Activated gamma-delta T cell (primary cell): ENCODE measurements at regions not wholly inside any gene's neighbourhood (a gene's known extent, or its start where the extent isn't known, plus 50 kb on each side); places are given as distances from the start of the nearest gene placed in this dataset.

ENCODE experiments used
- DNase-seq: peaks from one replicate; lab custom pipeline; 2025; lab: John Stamatoyannopoulos, UW

DNA sequence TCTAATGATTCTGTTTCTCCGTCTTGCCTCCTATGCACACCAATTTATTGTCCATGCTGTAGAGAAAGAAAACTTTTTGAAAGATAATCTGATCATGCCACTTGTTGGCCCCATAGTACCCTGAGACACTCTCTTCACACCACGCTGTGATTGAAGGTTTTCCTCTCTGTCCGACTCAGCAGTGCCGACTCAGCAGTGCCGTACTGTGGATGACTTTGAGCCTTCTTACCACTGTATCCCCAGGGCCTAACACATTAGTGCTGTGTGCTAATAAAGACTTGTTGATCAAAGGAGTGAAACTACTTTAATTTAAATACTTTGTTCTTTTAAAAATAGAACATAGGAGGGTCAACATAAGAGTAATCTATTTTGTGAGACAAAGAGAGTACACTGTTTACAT, 429.6 kb downstream of the KLF12 start:
- DNase-seq: no peak

DNA sequence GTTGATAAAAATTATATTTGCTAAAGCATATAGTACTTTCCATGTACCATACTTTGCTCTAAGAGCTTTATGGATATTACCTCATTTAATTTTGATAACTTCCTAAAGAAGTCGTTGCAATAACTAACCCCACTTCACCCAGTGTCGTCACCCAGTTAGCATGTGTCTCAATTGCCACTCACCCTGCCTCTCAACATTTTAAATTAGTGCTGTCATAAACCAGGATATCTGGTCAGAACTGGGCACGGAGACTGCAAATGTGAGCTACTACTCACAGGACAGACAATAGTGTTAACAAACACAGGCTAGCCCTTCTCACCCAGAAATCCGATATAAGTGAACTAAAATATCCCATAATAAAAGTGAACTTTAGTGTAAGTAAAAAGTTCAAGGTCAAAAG, 430.6 kb downstream of the KLF12 start:
- no peak for DNase-seq

DNA sequence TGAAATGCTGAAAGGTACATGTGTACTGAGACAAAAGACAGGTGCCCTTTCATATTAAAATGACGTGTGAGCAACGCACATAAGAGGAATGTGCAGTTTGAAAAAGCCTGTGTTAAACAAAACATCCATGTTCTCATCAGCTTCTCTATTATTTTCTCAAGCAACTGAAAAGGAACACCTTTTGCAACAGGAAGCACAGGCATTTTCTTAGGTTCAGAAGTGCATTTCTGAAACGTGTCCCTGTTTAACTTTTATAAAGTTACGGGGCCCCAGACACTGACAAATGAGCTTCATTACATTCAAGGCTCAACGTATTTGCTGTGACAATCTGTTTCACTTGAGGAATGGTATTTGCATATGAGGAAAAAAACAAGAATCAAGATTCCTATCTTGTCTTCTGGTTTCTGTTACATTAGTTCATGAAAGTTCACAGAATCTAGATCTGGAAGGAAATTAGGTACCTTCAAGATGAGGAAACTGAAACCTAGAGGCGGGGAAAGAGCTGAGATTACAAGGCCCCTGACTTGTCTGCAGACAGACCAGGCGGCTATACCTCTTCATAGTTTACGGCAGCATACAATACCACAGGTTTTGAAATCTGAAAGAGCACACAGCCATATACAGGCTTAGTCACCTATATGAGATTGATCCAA, 431.7 kb downstream of the KLF12 start:
- DNase-seq: no peak

DNA sequence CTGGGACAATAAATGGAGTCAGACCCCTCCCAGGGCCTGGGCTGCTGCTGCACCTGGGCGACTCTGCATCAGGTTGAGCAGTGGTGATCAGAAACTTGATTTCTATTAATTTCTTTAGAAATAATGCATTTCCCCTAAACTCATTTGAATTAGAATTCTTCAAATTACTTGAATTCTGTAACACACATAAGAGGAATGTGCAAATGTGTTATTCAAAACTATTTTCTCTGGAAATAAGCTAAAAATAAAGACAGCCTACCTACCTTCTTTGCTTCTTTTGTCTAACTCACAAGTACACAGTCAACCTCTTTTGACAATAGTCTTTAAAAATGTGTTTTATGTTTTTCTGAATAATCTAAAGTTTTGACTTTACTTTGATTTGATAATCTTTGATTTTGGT, 433.0 kb downstream of the KLF12 start:
- DNase-seq: no peak

DNA sequence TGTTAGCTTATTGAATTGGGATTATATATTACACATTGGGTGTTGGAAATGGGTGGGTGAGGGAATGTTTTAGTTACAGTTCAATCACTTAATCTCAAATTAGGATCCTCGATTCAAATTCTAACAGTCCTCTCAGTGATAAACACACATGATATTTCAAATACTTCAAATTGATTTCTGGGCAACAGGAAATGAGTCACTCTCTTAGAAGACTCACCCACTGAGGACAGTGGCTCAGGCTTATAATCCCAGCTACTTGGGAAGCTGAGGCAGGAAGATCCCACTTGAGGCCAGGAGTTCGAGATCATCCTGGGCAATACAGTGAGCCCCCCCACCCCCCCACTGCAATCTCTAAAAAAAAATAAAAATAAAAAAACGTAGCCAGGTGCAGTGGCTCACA, 435.3 kb downstream of the KLF12 start:
- DNase-seq: no peak

DNA sequence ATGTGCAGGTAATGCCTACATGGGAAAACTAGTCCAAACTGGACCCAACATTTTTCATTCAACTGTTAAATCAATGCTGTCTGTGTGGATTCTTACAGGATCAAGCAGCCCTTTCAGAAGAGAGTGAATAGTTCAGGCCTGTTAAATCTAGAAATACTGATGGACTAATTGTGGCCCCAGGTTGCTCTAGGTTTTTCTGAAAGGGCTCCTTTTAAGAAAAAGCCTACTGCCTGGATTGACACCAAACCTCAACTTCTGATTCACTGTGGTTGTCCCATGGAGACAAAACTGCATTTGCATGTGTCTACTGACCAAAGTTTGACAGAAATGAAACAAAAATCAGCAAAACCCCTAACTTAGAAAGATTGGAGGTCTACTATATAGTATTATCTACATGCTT, 437.0 kb downstream of the KLF12 start:
- DNase-seq: no peak

DNA sequence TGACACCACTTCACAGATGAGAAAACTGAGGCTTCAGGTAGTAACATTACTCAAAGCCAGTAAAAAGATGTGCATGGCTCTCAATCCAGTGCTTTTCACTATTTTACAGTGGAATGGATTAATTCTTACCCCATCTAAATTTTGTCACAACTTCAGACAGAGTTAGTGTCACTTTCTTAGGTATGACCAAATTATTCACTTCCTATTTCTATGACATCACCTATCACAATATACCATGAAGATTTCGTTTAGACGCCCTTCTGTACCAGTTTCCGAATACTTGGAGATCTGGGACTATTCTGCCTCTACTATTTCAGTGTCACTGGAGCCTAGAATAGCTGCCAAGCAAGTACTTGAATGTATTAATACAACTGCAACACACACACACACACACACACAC, 437.5 kb downstream of the KLF12 start:
- DNase-seq: no peak

DNA sequence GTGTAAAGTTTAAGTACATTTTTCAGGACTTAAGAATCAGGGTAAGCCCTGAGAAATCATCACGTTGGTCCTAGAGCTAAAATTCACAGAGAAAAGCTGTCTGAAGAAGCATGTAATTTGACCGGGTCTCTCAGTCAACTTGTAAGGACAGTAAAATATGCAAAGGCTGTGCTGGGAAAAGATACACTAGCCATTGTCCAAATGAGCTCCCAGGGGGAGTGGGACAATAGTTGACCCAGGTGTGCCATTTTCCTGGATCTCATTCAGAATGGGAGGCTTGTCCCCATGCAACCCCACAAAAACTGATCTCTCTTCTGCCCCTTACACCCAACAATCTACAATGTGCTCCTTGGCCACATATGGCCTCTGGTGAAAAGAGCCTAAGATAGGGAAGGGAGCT, 437.9 kb downstream of the KLF12 start:
- no peak for DNase-seq

DNA sequence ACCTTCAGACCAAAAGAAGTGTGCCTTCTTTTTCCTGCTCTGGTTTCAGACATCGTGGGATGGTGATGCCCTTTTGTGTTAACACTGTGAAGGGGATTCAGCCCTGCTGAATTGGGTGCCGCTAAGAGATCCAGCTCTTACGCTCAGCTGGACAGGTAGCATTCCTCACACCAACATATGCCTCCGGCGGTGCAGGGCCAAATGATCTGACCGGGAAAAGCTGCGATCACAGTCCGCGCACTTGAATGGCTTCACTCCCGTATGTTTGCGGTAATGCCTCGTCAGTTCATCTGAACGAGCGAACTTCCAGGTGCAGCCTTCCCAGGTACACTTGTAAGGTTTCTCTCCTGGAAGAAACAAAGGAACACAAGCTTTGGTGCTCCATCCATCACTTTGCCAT, 438.9 kb downstream of the KLF12 start:
- DNase-seq: no peak

DNA sequence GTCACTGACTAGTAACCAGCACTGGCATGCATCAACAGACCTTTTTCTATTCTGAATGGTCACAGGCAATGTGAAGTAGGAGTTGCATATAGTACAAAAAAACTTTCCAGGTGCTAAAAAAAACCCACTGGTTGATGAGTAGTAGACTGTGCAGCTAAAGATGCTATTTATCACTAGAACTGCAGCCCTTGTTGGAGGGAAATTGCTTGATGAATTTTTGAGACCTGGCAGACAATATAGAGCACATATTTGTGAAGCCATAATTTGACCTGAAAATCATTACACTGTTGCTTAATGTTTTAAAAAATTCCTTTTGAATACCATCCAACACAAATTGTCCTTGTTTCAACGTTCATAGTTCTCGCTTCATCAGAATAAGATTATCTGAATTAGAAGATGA, 441.0 kb downstream of the KLF12 start:
- DNase-seq: no peak

DNA sequence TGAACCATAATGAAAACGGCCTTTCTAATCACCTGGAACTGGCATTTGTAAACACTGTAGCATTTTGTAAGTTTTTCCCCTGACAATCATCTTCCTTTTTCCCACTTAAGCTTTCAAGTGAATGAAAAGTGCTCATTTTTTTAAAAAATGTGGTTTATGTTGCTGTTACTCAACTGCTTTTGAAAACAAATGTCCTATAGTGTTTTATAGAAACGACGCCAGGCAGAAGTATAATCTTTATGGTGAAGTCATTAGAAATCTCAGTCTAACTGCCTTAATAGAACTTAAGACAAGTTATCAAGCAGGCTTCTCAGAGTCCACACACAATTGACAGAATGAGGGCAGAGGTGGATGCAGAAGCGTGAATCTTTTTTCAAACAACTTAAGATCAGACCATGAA, 442.3 kb downstream of the KLF12 start:
- no peak for DNase-seq

DNA sequence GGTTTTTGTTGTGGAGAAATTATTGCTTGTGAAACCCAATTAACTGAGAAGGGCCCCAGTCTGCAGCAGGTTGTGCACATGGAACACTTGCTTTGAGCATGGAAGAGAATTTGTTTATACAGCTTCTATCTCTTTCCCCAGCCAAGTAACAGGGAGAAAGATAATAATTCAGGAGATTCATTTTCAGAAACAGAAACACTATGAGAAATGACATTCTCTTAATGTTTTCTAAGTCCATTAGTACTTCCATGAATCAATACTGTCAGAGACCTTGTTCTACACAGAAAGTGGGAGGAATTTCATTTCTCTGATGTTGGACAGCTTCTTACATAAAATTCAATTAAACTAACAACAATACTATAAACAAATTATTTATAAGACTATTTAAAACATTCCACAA, 446.3 kb downstream of the KLF12 start:
- no peak for DNase-seq

DNA sequence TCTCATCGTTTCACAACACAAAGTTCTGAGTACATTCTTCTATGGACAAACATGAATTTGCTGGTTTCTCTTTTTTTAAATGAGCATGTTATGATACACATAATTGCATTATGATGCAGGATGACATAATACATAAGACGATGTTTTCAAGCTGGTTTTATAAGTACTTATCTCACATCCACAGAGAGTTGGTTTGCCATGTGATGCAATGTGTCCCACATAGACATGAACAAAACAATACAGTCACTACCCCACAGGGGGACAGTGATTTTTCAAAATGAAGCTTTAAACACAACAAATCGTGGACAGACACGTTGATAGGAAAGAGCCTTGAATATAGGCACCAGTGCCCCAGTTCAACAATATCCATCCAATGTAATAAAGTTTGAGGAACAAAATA, 447.1 kb downstream of the KLF12 start:
- DNase-seq: no peak

DNA sequence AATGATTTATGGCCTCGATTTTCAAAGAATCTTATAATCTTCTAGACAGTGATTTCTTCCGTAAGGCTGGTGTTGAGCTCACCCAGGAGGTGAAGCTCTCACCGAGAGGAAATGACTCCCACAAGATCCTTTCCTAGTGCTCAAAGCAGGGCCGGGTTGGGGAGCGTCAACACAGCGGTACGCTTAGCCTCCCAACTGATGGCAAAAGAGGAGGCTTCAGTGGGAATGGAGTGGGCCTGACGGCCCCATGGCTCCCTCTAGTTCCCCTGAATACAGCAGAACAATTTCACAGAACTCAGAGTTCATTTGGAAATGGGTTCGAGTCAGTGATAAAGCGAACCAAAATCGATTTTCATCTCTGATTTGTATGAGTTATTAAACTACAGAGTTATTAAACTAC, 449.5 kb downstream of the KLF12 start:
- DNase-seq: no peak

DNA sequence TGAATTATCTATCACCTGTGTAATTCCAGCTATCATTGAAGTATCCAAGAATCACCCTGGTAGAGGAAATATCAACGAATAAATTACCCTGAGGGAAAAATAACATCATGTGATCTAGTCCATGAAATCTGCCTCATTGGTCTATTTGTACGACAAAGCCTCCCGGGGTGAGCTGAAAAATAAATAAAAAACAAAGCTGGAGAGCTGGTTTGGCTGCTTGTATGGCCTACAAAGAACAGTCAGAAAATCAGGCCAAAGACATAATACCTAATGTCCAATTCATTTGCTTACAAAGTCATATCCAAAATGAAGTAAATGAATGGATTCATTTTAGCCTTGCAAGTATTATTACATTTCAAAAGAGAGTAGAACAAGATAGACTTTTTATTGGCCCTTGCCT, 449.9 kb downstream of the KLF12 start:
- no peak for DNase-seq

DNA sequence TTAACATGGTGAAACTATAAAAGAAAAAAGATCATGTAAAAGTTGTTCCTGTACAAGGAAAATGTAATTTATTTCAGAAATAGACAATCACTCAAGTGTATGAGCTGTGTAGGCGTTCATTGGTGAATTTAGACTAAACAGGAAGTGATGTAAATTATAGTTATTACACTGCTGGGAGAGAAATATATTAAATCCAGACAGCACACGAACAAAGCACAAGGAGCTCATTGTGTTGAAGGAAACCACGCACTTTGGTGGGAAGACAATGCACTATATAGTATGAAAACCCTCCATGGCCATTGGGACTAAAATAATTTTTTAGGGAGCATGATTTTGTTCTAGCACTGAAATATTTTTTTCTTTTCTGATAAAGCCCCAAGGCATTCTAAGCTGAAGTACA, 450.5 kb downstream of the KLF12 start:
- DNase-seq: no peak

DNA sequence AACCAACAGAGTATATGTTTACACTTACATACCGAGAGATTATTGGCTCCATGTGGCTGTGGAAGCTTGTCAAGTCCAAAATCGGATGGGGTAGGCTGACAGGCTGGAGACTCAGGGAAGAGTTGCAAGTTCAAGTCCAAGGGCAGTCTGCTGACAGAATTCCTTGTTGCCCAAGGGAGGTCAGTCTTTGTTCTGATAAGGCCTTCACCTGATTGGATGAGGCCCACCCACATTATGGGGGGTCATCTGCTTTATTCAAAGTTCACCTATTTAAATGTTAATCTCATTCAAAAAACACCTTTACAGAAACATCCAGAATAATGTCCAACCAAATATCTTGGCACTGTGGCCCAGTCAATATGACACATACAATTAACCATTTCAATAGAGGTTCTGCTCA, 452.4 kb downstream of the KLF12 start:
- DNase-seq: no peak

DNA sequence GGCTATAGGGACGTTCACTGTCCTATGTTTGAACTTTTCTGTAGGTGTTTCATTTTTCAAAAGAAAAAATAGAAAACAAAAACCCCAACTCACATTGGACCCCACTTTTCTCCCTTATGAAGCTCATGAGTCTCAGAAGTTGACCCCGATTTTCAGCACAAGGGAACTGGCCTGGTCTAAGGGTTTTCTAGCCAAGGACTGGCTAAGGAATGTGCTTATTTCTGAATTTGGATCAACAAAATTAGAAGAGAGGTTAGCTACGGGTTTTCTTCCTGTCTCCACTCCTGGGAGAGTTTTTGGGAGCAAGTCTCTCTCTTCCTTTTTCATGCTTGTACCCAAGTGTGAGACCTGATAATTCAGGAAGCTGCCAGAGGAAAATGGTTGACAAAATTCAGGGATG, 453.2 kb downstream of the KLF12 start:
- DNase-seq: no peak

DNA sequence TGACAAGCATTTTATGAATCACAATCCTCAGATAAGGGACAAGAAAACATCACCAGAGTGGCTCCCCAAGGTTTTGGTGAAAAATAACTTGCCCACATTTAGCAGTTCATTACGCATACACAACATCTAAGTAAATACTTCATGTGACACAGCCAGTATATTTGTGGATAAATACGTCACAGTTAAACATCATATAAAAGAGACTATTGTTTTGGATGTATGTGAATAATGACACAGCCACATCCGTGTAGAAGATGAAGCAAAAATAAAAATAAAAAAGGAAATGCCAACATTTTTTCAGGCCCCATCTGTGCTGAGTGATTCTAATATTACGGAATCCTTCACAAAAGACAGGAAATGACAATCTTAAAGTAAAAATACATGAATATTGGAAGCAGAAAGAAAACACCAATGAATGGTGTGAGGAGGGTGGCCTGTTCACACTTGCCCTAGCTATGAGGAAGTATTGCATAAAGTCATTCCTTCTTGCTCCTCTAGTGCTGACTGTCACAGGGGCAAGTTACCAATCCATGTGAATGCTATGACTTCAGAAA, 457.1 kb downstream of the KLF12 start:
- no peak for DNase-seq

DNA sequence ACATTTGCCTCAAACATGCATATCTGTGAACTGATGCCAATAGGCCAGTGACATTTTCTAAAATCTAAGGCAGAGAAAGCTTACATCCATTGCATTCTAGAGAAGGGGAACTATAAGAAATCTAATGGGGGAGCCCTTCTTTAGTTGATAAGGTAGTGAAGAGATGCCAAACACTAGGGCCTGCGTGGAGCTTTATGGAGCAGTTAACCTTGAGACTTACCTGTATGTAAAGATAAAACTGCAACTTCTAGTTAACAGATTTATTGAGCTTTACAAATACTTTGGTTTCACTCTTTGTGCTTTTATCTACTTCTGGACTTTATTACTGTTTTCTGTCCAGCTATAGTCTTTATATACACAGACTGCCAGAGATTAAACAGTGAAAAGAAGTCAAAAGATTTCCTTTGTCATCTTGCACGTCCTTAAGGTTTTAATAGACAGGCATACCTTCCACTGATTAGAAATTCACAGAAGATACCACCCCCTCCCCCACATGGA, 457.6 kb downstream of the KLF12 start:
- no peak for DNase-seq

DNA sequence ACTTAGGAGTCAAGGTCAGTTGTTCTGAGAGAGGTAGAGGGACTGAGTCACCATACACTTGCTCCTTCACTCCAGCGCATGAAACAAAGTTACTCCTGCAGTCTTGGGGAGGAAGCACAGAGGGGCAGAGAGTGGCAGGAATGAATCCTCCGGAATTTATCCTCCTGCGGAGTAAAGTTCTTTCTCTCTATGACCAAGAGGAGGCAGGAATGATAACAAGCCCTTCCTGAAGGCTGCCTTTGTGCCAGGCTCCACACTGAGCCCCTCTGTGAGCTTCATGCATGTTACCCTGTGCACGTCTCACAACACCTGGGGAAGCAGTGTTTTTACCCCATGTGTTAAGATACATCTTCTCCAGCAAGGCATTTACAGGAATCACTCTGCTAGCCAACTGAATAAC, 458.4 kb downstream of the KLF12 start:
- DNase-seq: no peak

DNA sequence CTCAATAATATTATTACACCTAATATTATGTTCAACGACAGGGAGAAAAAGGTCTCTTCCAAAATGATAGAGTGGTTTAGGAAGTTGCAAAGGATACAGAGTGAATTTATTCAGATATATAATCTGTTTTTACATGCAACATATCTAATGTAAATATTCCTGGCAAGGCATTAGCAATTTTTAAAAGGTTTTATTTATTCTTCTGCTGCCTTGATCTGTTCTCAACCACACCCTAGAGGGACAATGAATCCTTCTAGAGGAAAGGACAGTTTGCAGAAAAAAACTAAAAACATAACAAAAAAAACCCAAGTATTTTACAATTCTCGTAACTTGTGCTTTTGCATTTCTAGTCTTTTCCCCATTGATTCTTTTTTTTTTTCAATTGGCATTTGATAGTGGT, 459.6 kb downstream of the KLF12 start:
- DNase-seq: no peak

DNA sequence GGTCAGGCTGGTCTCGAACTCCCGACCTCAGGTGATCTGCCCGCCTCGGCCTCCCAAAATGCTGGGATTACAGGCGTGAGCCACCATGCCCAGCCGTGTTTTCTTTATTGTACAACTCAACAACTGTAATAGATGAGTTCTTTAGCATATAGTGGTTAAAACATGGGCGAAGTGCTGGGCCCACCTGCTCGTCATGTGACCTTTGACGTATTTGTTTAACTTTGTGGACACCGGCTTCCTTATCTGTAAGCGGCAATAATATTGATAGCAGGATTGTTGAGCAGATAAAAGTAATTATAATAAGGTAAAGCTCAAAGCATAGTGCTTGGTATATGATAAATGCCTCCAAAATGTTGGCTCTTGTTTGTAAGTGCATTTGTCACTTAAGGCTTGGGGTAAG, 460.3 kb downstream of the KLF12 start:
- no peak for DNase-seq

DNA sequence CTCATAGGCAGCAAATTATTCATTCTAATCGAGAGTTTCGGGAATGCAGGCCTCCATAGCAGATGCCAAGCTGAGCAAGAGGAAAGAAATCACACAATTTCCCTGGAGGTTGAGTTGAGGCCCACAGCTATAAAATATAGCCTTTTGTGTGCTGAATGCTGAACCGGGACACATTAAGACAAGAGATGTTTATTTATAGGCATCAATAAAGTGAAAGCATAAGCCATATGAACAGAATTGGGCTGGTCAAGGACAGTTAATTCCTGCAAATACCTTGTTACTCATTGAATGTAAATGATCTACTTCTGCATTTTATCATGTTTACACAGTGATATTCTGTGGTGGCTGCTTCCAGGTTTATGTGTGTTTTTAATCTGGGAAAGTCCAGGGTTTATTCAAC, 461.7 kb downstream of the KLF12 start:
- no peak for DNase-seq
